Panc1 (cell line): ENCODE measurements at regions not wholly inside any gene's neighbourhood (a gene's known extent, or its start where the extent isn't known, plus 50 kb on each side); places are given as distances from the start of the nearest gene placed in this dataset.

Experiments
- ATAC-seq: fragments of 200-7000 bp; cut with Tn5 transposase; 2 replicates; pipeline ENCODE4 v1.9.1; 2020; ENCODE audit warnings: mild to moderate bottlenecking, moderate library complexity
- BruUV-seq: library from RNA; stranded (reverse); fragments of 400-500 nt; replicated peaks from 2 replicates; lab custom pipeline; 2021; lab: Mats Ljungman, UMichigan
- CTCF ChIA-PET: fragments of 300-600 bp; sonication (Branson Sonifier 250); formaldehyde crosslinking; loops from one replicate; lab custom pipeline; 2022; ENCODE audit warnings: antibody characterized with exemption; lab: Charles Lee
- POLR2A ChIA-PET: fragments of 300-600 bp; sonication (Branson Sonifier 250); formaldehyde crosslinking; loops from one replicate; lab custom pipeline; 2022; ENCODE audit warnings: antibody characterized with exemption; lab: Charles Lee
- DNase-seq: peaks from one replicate; pipeline ENCODE4 v3.0.0-alpha.2; 2010; ENCODE audit warnings: low read depth, low spot score
- H3K27ac ChIP-seq: 2 replicates; pipeline ENCODE4 v1.5.1; 2011; ENCODE audit warnings: mild to moderate bottlenecking, low read length, inconsistent platforms
- H3K27me3 ChIP-seq: fragments of 200-500 bp; sonication (Bioruptor generic); 2 replicates; pipeline ENCODE4 v1.6.0; 2014; ENCODE audit warnings: low read length, inconsistent platforms; ENCODE audit not compliant: control insufficient read depth, insufficient read depth
- H3K36me3 ChIP-seq: fragments of 200-500 bp; sonication (Bioruptor generic); 2 replicates; pipeline ENCODE4 v1.5.1; 2014; ENCODE audit warnings: inconsistent platforms, mild to moderate bottlenecking, low read length, moderate library complexity; ENCODE audit not compliant: control insufficient read depth, insufficient read depth
- H3K4me1 ChIP-seq: 2 replicates; pipeline ENCODE4 v1.5.1; 2011; ENCODE audit warnings: inconsistent platforms, mild to moderate bottlenecking, low read length, moderate library complexity; ENCODE audit not compliant: control insufficient read depth, insufficient read depth
- H3K4me3 ChIP-seq, 2 experiments: 2 replicates each; pipeline ENCODE4 v1.5.1; 2011 to 2012; ENCODE audit warnings: low read depth in 2 of 2, low read length in 2 of 2, mild to moderate bottlenecking in 2 of 2, inconsistent platforms in 1 of 2, moderate library complexity in 1 of 2
- H3K9me3 ChIP-seq: fragments of 200-500 bp; sonication (Bioruptor generic); 2 replicates; pipeline ENCODE4 v1.5.1; 2014; ENCODE audit warnings: low read depth, mild to moderate bottlenecking, inconsistent platforms, low read length, moderate library complexity; ENCODE audit not compliant: control insufficient read depth, insufficient read depth
- POLR2AphosphoS5 ChIP-seq: IDR thresholded peaks from 2 replicates; pipeline ENCODE4 v1.6.1; 2012; ENCODE audit warnings: mild to moderate bottlenecking, low read depth, low read length, moderate library complexity
- SIN3A ChIP-seq: IDR thresholded peaks from 2 replicates; pipeline ENCODE4 v1.6.1; 2012; ENCODE audit warnings: low read depth, mild to moderate bottlenecking, low read length, moderate library complexity, borderline replicate concordance; ENCODE audit not compliant: insufficient read depth
- TCF7L2 ChIP-seq: IDR thresholded peaks from 2 replicates; pipeline ENCODE4 v1.6.1; 2011; ENCODE audit warnings: mild to moderate bottlenecking, low read depth, low read length, inconsistent platforms
- in situ Hi-C: cut with HindIII; loops from 2 replicates; pipeline ENCODE4 v1.10.0; 2016; ENCODE audit warnings: low sequenced_read_pairs, low pct_unique_long_range_greater_than_20kb
- intact Hi-C: fragments of 100-400 bp; cut with micrococcal nuclease; formaldehyde crosslinking; loops from one replicate; pipeline ENCODE4 v1.10.0; 2022; ENCODE audit not compliant: unreplicated experiment
- TF ChIP-seq, protein P1 (sequence below): fragments of 450-650 bp; IDR thresholded peaks from 2 replicates; pipeline ENCODE4 v1.5.1; 2017; ENCODE audit warnings: mild to moderate bottlenecking
- TF ChIP-seq, protein P2 (sequence below), 2 experiments: IDR thresholded peaks; 2 replicates each; pipeline ENCODE4 v1.6.1; 2011 to 2012; ENCODE audit warnings: low read depth in 2 of 2, control low read depth in 1 of 2, low read length in 1 of 2, mild to moderate bottlenecking in 1 of 2, moderate library complexity in 1 of 2; ENCODE audit not compliant: insufficient read depth in 1 of 2

DNA sequence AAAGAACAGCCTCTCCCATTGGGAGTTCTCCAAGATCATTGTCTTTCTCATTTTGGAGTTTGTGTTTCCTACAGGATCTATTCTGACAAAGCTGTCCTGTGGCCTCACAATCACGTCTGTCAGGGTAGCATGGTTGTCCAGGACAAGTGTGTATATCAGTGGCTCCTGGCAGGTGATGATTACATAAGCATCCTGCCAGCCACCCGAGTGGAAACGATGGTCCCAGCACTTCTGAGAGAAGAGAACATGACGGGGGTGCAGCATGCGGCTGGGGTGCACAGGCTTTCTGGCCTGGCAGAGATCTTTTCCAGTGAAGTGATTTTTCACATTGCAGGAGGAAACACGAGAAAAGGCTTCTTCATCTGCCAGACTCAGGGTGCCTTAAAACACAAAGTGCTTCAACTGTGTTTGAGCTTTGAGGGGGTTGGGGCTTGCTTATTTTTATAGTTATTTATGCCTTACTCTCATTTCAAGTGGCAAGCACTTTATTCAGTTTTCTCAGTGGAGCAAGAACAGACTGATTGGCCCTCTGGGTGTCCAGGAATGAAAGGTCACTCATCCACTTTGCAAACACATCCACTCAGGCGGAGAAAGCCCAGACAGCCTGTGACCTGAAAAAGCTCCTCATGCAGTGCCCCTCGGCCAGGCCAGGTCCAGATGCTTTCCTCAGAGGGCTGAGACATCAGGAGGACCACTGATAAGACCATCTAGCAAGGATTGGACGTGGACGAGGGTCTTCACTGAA lies 186.0 kb downstream of the DUSP10 start:
- in situ Hi-C loops: no loop called here
- H3K4me3 ChIP-seq: no peak overlapping the region
- CTCF ChIA-PET: no interaction called here

DNA sequence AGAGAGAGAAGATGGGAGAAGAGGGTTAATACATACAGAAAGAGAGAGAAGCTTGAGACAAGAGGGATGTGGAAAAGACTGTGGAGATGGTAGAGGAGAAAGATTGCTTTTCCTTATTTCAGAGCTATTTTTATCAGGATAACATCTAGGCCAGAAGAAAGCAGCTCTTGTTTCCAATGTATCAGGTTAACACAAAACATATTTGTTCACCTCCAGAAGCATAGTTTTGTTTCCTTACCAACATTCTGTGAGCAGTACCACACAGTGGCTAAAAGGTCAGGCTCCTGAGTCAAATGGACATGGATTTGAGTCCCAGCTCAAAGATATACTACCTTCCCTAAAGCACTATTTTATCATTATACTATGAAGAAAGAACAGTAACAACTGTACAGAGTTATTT lies 185.5 kb downstream of the DUSP10 start:
- BruUV-seq: no TSS peak
- TF ChIP-seq, protein P1, sequence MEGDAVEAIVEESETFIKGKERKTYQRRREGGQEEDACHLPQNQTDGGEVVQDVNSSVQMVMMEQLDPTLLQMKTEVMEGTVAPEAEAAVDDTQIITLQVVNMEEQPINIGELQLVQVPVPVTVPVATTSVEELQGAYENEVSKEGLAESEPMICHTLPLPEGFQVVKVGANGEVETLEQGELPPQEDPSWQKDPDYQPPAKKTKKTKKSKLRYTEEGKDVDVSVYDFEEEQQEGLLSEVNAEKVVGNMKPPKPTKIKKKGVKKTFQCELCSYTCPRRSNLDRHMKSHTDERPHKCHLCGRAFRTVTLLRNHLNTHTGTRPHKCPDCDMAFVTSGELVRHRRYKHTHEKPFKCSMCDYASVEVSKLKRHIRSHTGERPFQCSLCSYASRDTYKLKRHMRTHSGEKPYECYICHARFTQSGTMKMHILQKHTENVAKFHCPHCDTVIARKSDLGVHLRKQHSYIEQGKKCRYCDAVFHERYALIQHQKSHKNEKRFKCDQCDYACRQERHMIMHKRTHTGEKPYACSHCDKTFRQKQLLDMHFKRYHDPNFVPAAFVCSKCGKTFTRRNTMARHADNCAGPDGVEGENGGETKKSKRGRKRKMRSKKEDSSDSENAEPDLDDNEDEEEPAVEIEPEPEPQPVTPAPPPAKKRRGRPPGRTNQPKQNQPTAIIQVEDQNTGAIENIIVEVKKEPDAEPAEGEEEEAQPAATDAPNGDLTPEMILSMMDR: no peak
- no peak for TF ChIP-seq POLR2AphosphoS5
- TF ChIP-seq, protein P2, sequence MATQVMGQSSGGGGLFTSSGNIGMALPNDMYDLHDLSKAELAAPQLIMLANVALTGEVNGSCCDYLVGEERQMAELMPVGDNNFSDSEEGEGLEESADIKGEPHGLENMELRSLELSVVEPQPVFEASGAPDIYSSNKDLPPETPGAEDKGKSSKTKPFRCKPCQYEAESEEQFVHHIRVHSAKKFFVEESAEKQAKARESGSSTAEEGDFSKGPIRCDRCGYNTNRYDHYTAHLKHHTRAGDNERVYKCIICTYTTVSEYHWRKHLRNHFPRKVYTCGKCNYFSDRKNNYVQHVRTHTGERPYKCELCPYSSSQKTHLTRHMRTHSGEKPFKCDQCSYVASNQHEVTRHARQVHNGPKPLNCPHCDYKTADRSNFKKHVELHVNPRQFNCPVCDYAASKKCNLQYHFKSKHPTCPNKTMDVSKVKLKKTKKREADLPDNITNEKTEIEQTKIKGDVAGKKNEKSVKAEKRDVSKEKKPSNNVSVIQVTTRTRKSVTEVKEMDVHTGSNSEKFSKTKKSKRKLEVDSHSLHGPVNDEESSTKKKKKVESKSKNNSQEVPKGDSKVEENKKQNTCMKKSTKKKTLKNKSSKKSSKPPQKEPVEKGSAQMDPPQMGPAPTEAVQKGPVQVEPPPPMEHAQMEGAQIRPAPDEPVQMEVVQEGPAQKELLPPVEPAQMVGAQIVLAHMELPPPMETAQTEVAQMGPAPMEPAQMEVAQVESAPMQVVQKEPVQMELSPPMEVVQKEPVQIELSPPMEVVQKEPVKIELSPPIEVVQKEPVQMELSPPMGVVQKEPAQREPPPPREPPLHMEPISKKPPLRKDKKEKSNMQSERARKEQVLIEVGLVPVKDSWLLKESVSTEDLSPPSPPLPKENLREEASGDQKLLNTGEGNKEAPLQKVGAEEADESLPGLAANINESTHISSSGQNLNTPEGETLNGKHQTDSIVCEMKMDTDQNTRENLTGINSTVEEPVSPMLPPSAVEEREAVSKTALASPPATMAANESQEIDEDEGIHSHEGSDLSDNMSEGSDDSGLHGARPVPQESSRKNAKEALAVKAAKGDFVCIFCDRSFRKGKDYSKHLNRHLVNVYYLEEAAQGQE (IDR thresholded peaks at IDR 0.05; ENCODE audit: insufficient read depth in 1 of 2, low read depth in 2 of 2, low read length in 1 of 2): no peak
- no peak for TF ChIP-seq SIN3A
- TF ChIP-seq TCF7L2: no peak
- no peaks in the 10 kb centered on the region; the same call in 1 of the 2 replicates for H3K27me3 ChIP-seq
- POLR2A ChIA-PET: interaction anchor here (0.6 kb wide), 1 partner anchor 440 kb away, joined by 3 read pairs; no protein-coding TSS in a partner anchor
- ATAC-seq (no peak), DNase-seq (no peak)
- H3K27ac ChIP-seq: no peak overlapping the region
- CTCF ChIA-PET: no interaction called here
- no peaks in the 10 kb centered on the region for H3K4me1 ChIP-seq
- H3K4me3 ChIP-seq: no peak overlapping the region
- no peaks in the 10 kb centered on the region for H3K36me3 ChIP-seq
- intact Hi-C loops: no loop called here
- in situ Hi-C loops: no loop called here
- H3K9me3 ChIP-seq: no peaks in the 10 kb centered on the region

More for the DNA sequence above, 186.0 kb downstream of the DUSP10 start:
- POLR2A ChIA-PET: interaction anchor here (0.6 kb wide), 1 partner anchor 440 kb away, joined by 3 read pairs; no protein-coding TSS in a partner anchor
- Histone ChIP-seq H3K27ac (no peak overlapping the region), H3K4me1 (no peaks in the 10 kb centered on the region), H3K27me3 (no peaks in the 10 kb centered on the region; the same call in 1 of the 2 replicates), H3K36me3 (no peaks in the 10 kb centered on the region), H3K9me3 (no peaks in the 10 kb centered on the region)
- no TSS peak for BruUV-seq
- intact Hi-C loops: no loop called here
- TF ChIP-seq TCF7L2 (no peak), SIN3A (no peak), POLR2AphosphoS5 (no peak)
- TF ChIP-seq, protein P1: no peak
- TF ChIP-seq, protein P2 (IDR thresholded peaks at IDR 0.05; ENCODE audit: insufficient read depth in 1 of 2, low read depth in 2 of 2, low read length in 1 of 2): no peak
- ATAC-seq: no peak
- no peak for DNase-seq
